Activated naive CD4-positive, alpha-beta T cell treated with anti-CD3 and anti-CD28 coated beads, Interleukin-2, amount 50 U/mL, for 72 hours (primary cell): ENCODE measurements at regions not wholly inside any gene's neighbourhood (a gene's known extent, or its start where the extent isn't known, plus 50 kb on each side); places are given as distances from the start of the nearest gene placed in this dataset.
A peak's percentile ranks its signal among the peaks of the same experiment; 100 is the strongest.

Experiments used
- ATAC-seq, 2 donors: fragments of 150-1000 bp; cut with Tn5 transposase; 2 replicates each; pipeline ENCODE4 v1.10.0; 2021; ENCODE audit warnings: mild to moderate bottlenecking in 2 of 2, moderate library complexity in 2 of 2
- DNase-seq, 2 donors: peaks; one replicate each; pipeline ENCODE4 v3.0.0; 2021 to 2022; ENCODE audit warnings: low spot score in 2 of 2
- H3K27ac Mint-ChIP-seq, 2 donors: one replicate each; pipeline ENCODE4 v1.8.0; 2022; ENCODE audit warnings: mild to moderate bottlenecking in 2 of 2, mixed read lengths in 2 of 2
- H3K36me3 Mint-ChIP-seq, 2 donors: one replicate each; pipeline ENCODE4 v1.8.0; 2022; ENCODE audit warnings: mixed read lengths in 2 of 2
- H3K9me3 Mint-ChIP-seq, 2 donors: one replicate each; pipeline ENCODE4 v1.8.0; 2022; ENCODE audit warnings: mixed read lengths in 2 of 2

- Mint-ChIP-seq H3K36me3 (peaks cover 0 to 2% of the 10 kb centered on the region in 2 donors), H3K9me3 (peaks cover 9 to 19% of the 10 kb centered on the region in 2 donors), H3K27ac (no peak overlapping the region)
- ATAC-seq (no peak), DNase-seq (no peak)
Observed at GRCh38 chr15:23806980-23807379, 119.9 kb upstream of the NDN start.

- no peak for DNase-seq
- no peaks in the 10 kb centered on the region for H3K36me3 Mint-ChIP-seq
- peaks cover 6 to 14% of the 10 kb centered on the region in 2 donors for H3K9me3 Mint-ChIP-seq
- ATAC-seq = no peak
- H3K27ac Mint-ChIP-seq = no peak overlapping the region
Observed at GRCh38 chr15:23823508-23823907, 136.4 kb upstream of the NDN start.

- Mint-ChIP-seq H3K27ac (no peak overlapping the region), H3K9me3 (peaks cover 5 to 10% of the 10 kb centered on the region in 2 donors), H3K36me3 (no peaks in the 10 kb centered on the region)
- DNase-seq (no peak), ATAC-seq (no peak)
Observed at GRCh38 chr15:23828786-23829185, 141.7 kb upstream of the NDN start.

- Mint-ChIP-seq H3K27ac (no peak overlapping the region), H3K9me3 (peaks cover 12 to 15% of the 10 kb centered on the region in 2 donors), H3K36me3 (no peaks in the 10 kb centered on the region)
- ATAC-seq (no peak), DNase-seq (no peak)
Observed at GRCh38 chr15:23835953-23836352, 148.8 kb upstream of the NDN start.

- DNase-seq (no peak), ATAC-seq (no peak)
- no peaks in the 10 kb centered on the region for H3K36me3 Mint-ChIP-seq
- no peak overlapping the region for H3K27ac Mint-ChIP-seq
- H3K9me3 Mint-ChIP-seq = peaks cover 8 to 12% of the 10 kb centered on the region in 2 donors
Observed at GRCh38 chr15:23839893-23840474, 152.9 kb upstream of the NDN start.

- Mint-ChIP-seq H3K27ac (no peak overlapping the region), H3K36me3 (no peaks in the 10 kb centered on the region), H3K9me3 (peaks cover 9 to 13% of the 10 kb centered on the region in 2 donors)
- ATAC-seq (no peak), DNase-seq (no peak)
Observed at GRCh38 chr15:23846218-23846617, 159.1 kb upstream of the NDN start.

- no peak for DNase-seq
- peaks cover 6 to 8% of the 10 kb centered on the region in 2 donors for H3K9me3 Mint-ChIP-seq
- ATAC-seq = no peak
- H3K27ac Mint-ChIP-seq = no peak overlapping the region
- no peaks in the 10 kb centered on the region for H3K36me3 Mint-ChIP-seq
Observed at GRCh38 chr15:23850666-23851065, 163.6 kb upstream of the NDN start.

GRCh38 chr15:23851921-23852320 is 164.8 kb upstream of the NDN start:
- no peak overlapping the region for H3K27ac Mint-ChIP-seq
- ATAC-seq = no peak
- no peaks in the 10 kb centered on the region for H3K36me3 Mint-ChIP-seq
- peaks cover 6 to 8% of the 10 kb centered on the region in 2 donors for H3K9me3 Mint-ChIP-seq
- no peak for DNase-seq

- no peaks in the 10 kb centered on the region for H3K36me3 Mint-ChIP-seq
- H3K27ac Mint-ChIP-seq = no peak overlapping the region
- ATAC-seq (no peak), DNase-seq (no peak)
- H3K9me3 Mint-ChIP-seq = peaks cover 6 to 8% of the 10 kb centered on the region in 2 donors
Observed at GRCh38 chr15:23853286-23853685, 166.2 kb upstream of the NDN start.

GRCh38 chr15:23854203-23854911 is 167.3 kb upstream of the NDN start:
- DNase-seq (no peak), ATAC-seq (no peak)
- Mint-ChIP-seq H3K27ac (no peak overlapping the region), H3K9me3 (peaks cover under 1 to 4% of the 10 kb centered on the region in 2 donors), H3K36me3 (peaks cover 0 to under 1% of the 10 kb centered on the region in 2 donors)

- ATAC-seq (no peak), DNase-seq (no peak)
- H3K27ac Mint-ChIP-seq = no peak overlapping the region
- H3K9me3 Mint-ChIP-seq = peaks cover 0 to 4% of the 10 kb centered on the region in 2 donors
- H3K36me3 Mint-ChIP-seq = peaks cover 0 to 4% of the 10 kb centered on the region in 2 donors
Observed at GRCh38 chr15:23854912-23855659, 168.0 kb upstream of the NDN start.

GRCh38 chr15:23855947-23856346 is 168.8 kb upstream of the NDN start:
- peaks cover 0 to 4% of the 10 kb centered on the region in 2 donors for H3K9me3 Mint-ChIP-seq

GRCh38 chr15:23857028-23857641 is 170.0 kb upstream of the NDN start:
- H3K36me3 Mint-ChIP-seq = peaks cover 0 to 4% of the 10 kb centered on the region in 2 donors
- ATAC-seq (no peak), DNase-seq (peak in 1 of 2 donors; percentile 18)
- H3K9me3 Mint-ChIP-seq = peaks cover 0 to 8% of the 10 kb centered on the region in 2 donors
- no peak overlapping the region for H3K27ac Mint-ChIP-seq

More at GRCh38 chr15:23855947-23856346, 168.8 kb upstream of the NDN start:
- Mint-ChIP-seq H3K27ac (no peak overlapping the region), H3K36me3 (peaks cover 0 to 4% of the 10 kb centered on the region in 2 donors)
- ATAC-seq (no peak), DNase-seq (no peak)

GRCh38 chr15:23859008-23859407 is 171.9 kb upstream of the NDN start:
- ATAC-seq (no peak), DNase-seq (no peak)
- Mint-ChIP-seq H3K27ac (no peak overlapping the region), H3K36me3 (peaks cover 0 to 9% of the 10 kb centered on the region in 2 donors), H3K9me3 (peaks cover 8 to 18% of the 10 kb centered on the region in 2 donors)

- no peak for ATAC-seq
- Mint-ChIP-seq H3K9me3 (peaks cover 8 to 18% of the 10 kb centered on the region in 2 donors), H3K27ac (no peak overlapping the region), H3K36me3 (peaks cover 0 to 9% of the 10 kb centered on the region in 2 donors)
- no peak for DNase-seq
Observed at GRCh38 chr15:23860290-23861245, 173.5 kb upstream of the NDN start.

- Mint-ChIP-seq H3K27ac (no peak overlapping the region), H3K9me3 (peaks cover 8 to 10% of the 10 kb centered on the region in 2 donors), H3K36me3 (peaks cover 0 to 5% of the 10 kb centered on the region in 2 donors)
- no peak for ATAC-seq
- DNase-seq = no peak
Observed at GRCh38 chr15:23866832-23867231, 179.7 kb upstream of the NDN start.
